ENCODE measurements at regions not wholly inside any gene's neighbourhood (a gene's known extent, or its start where the extent isn't known, plus 50 kb on each side); places are given as distances from the start of the nearest gene placed in this dataset.

GRCh38 chr10:107450056-107450455 is 285.6 kb upstream of the SORCS1 start:
- no peak for TF ChIP-seq CTCF (IDR thresholded peaks at IDR 0.05)
- H3K27ac ChIP-seq: no peak overlapping the region
- no peak overlapping the region for H3K4me3 ChIP-seq
- no peak for DNase-seq (ENCODE audit: low spot score)

- Histone ChIP-seq H3K4me3 (no peak overlapping the region), H3K27ac (no peak overlapping the region)
- no peak for DNase-seq (ENCODE audit: low spot score)
- TF ChIP-seq CTCF (IDR thresholded peaks at IDR 0.05): no peak
Observed at GRCh38 chr10:107444443-107444842, 279.9 kb upstream of the SORCS1 start.

DNA sequence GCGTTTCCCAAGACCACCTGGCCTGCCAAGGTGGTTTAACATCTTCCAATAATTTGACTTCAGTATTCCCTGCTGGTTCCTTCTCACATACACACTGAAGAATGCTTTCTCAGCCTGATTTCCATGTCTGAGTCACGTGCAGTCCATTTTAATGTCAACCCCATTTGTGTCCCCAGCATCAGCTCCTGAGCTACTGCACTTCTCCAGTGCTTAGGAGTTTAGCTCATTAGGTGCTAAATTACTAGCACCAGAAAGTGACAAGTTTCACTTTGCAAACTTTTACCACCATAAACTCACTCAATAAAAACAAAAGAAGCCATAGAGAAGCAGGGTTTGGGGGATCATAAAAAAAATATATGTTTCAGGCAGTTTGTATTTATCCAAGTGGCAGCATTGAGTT is 279.3 kb upstream of the SORCS1 start:
- Histone ChIP-seq H3K4me3 (no peak overlapping the region), H3K27ac (no peak overlapping the region)
- TF ChIP-seq CTCF (IDR thresholded peaks at IDR 0.05): no peak
- no peak for DNase-seq (ENCODE audit: low spot score)

DNA sequence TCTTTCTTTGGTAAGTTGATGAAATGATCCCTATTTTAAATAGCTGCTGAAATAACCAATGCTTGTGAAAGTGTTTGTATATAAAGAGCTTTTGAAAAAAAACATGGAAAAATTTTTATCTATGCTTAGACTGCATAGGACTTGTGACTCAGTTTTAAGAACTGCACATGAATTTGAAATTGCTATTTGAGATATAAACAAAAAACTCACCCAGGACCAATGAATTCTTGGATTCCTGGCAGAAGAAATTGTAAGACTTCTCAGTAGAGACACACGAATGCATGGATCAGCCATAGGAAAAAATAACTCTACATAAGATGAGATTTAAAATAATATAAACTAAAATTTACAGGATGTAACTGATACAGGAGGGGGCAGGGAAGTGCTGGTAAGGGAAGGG is 278.8 kb upstream of the SORCS1 start:
- Histone ChIP-seq H3K4me3 (no peak overlapping the region), H3K27ac (no peak overlapping the region)
- no peak for DNase-seq (ENCODE audit: low spot score)
- no peak for TF ChIP-seq CTCF (IDR thresholded peaks at IDR 0.05)

- H3K27ac ChIP-seq: no peak overlapping the region
- H3K4me3 ChIP-seq: no peak overlapping the region
- no peak for TF ChIP-seq CTCF (IDR thresholded peaks at IDR 0.05)
- DNase-seq (ENCODE audit: low spot score): no peak
Observed at GRCh38 chr10:107442035-107442505, 277.6 kb upstream of the SORCS1 start.

DNA sequence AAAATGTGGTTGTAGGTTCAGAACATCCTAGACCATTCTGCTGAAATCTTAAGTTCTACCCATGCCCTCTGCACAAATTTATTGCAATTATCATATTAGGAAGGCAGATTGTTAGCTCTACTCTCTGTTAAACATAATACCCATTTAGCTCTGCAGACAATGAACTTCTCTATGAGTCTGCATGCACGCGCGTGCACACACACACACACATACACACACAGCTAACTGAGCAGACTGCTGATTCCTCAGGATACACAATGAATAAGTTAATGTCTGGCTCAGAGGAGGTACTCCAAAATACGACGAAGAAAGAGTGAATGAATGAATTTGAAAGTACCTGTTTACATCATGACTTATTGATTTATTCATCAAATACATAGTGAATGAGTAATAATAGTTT is 276.2 kb upstream of the SORCS1 start:
- H3K27ac ChIP-seq: no peak overlapping the region
- no peak overlapping the region for H3K4me3 ChIP-seq
- no peak for TF ChIP-seq CTCF (IDR thresholded peaks at IDR 0.05)
- no peak for DNase-seq (ENCODE audit: low spot score)

DNA sequence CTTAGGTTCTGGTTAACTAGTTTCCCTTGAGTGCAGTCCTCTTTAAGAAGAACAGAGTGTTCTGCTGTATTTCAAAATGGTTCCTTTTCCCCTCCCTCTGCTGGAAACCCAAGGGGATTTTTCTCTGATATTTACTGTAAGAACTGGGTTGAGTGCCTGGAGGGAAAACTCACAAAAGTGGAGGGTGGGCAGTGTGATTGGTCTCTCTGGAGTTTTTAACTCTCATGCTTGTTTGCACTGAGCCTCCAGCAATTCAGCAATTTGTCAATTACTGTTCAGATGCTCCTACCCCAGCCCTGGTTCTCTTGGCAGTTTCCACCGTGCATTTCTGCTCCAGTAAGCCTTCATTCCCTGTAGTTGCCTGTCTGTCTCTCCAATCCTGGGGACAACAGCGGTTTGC is 273.4 kb upstream of the SORCS1 start:
- Histone ChIP-seq H3K4me3 (no peak overlapping the region), H3K27ac (no peak overlapping the region)
- TF ChIP-seq CTCF (IDR thresholded peaks at IDR 0.05): no peak
- DNase-seq (ENCODE audit: low spot score): no peak
